DOHH2 (cell line): ENCODE measurements at regions not wholly inside any gene's neighbourhood (a gene's known extent, or its start where the extent isn't known, plus 50 kb on each side); places are given as distances from the start of the nearest gene placed in this dataset.

Experiments
- H3F3A ChIP-seq: fragments of 200-600 bp; sonication (generic), shearing (Covaris generic); 2 replicates; pipeline ENCODE4 v1.6.0; 2016; ENCODE audit warnings: antibody characterized with exemption, mild to moderate bottlenecking; ENCODE audit not compliant: control insufficient read depth, insufficient read depth
- H3K27ac ChIP-seq: fragments of 200-600 bp; sonication (generic); 2 replicates; pipeline ENCODE4 v1.5.1; 2014; ENCODE audit warnings: low read depth, mild to moderate bottlenecking, low read length, moderate library complexity
- H3K27me3 ChIP-seq: fragments of 200-600 bp; sonication (generic); 2 replicates; pipeline ENCODE4 v1.6.1; 2014; ENCODE audit warnings: mild to moderate bottlenecking, low read length, mixed read lengths; ENCODE audit not compliant: control insufficient read depth
- H3K36me3 ChIP-seq: fragments of 200-600 bp; sonication (generic); 2 replicates; pipeline ENCODE4 v1.6.1; 2014; ENCODE audit warnings: mild to moderate bottlenecking, low read length, moderate library complexity, mixed read lengths; ENCODE audit not compliant: control insufficient read depth
- H3K4me1 ChIP-seq: fragments of 200-600 bp; sonication (generic); 2 replicates; pipeline ENCODE4 v1.6.1; 2014; ENCODE audit warnings: mild to moderate bottlenecking, low read length, mixed read lengths; ENCODE audit not compliant: control insufficient read depth
- H3K4me2 ChIP-seq: fragments of 200-600 bp; sonication (generic); 2 replicates; pipeline ENCODE4 v1.6.0; 2014; ENCODE audit warnings: mild to moderate bottlenecking, low read length, moderate library complexity
- H3K4me3 ChIP-seq: fragments of 200-600 bp; sonication (generic); 2 replicates; pipeline ENCODE4 v1.5.1; 2014; ENCODE audit warnings: mild to moderate bottlenecking, low read length, mixed read lengths
- H3K79me2 ChIP-seq: fragments of 200-600 bp; sonication (generic); 2 replicates; pipeline ENCODE4 v1.6.1; 2014; ENCODE audit warnings: mild to moderate bottlenecking, low read length, mixed read lengths; ENCODE audit not compliant: control insufficient read depth
- H3K9me2 ChIP-seq: fragments of 200-600 bp; sonication (generic); replicated peaks from 2 replicates; pipeline ENCODE4 v1.6.1; 2014; ENCODE audit warnings: mild to moderate bottlenecking, low read length, mixed read lengths; ENCODE audit not compliant: control insufficient read depth
- H3K9me3 ChIP-seq: fragments of 200-600 bp; sonication (generic); 2 replicates; pipeline ENCODE4 v1.6.1; 2014; ENCODE audit warnings: antibody characterized with exemption, low read length, mixed read lengths; ENCODE audit not compliant: control insufficient read depth, insufficient read depth
- H4K20me1 ChIP-seq: fragments of 200-600 bp; sonication (generic); 2 replicates; pipeline ENCODE4 v1.6.0; 2014; ENCODE audit warnings: low read depth, mild to moderate bottlenecking, antibody characterized with exemption, low read length, moderate library complexity; ENCODE audit not compliant: control insufficient read depth, insufficient read depth
- EZH2phosphoT487 ChIP-seq: fragments of 200-600 bp; sonication (generic); IDR thresholded peaks from 2 replicates; pipeline ENCODE4 v1.6.1; 2017; ENCODE audit warnings: borderline replicate concordance, mild to moderate bottlenecking, antibody characterized with exemption, low read length, moderate library complexity, mixed read lengths
- TF ChIP-seq, protein P1 (sequence below): fragments of 200-600 bp; sonication (generic); IDR thresholded peaks from one replicate; pipeline ENCODE4 v1.5.1; 2014; ENCODE audit warnings: antibody characterized with exemption, mild to moderate bottlenecking, low read depth, low read length; ENCODE audit not compliant: poor library complexity, severe bottlenecking

DNA sequence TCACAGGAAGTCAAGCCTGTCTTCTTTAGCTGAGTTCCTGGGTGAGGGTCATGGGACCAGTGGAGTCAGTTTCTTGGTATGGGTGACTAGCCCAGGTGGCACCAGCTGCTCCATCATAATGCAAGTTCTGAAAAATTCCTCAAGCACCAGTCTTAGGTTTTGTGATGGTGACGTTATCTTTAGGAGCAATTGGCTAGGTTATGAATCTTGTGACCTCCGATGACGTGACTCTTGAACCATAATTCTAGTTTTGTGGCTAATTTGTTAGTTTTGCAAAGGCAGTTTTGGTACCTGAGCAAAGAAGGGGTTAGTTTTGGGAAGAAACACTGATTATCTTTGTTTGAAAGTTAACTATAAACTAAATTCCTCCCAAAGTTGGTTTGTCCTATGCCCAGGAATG is 608.4 kb downstream of the VGLL3 start:
- Histone ChIP-seq H3K27ac (no peak overlapping the region), H3K27me3 (no peaks in the 10 kb centered on the region), H3K4me2 (no peak overlapping the region), H3F3A (no peaks in the 10 kb centered on the region), H4K20me1 (no peaks in the 10 kb centered on the region), H3K79me2 (no peaks in the 10 kb centered on the region), H3K9me2 (no peaks in the 10 kb centered on the region), H3K4me1 (no peaks in the 10 kb centered on the region), H3K36me3 (no peaks in the 10 kb centered on the region), H3K4me3 (no peak overlapping the region), H3K9me3 (no peaks in the 10 kb centered on the region)
- TF ChIP-seq, protein P1, sequence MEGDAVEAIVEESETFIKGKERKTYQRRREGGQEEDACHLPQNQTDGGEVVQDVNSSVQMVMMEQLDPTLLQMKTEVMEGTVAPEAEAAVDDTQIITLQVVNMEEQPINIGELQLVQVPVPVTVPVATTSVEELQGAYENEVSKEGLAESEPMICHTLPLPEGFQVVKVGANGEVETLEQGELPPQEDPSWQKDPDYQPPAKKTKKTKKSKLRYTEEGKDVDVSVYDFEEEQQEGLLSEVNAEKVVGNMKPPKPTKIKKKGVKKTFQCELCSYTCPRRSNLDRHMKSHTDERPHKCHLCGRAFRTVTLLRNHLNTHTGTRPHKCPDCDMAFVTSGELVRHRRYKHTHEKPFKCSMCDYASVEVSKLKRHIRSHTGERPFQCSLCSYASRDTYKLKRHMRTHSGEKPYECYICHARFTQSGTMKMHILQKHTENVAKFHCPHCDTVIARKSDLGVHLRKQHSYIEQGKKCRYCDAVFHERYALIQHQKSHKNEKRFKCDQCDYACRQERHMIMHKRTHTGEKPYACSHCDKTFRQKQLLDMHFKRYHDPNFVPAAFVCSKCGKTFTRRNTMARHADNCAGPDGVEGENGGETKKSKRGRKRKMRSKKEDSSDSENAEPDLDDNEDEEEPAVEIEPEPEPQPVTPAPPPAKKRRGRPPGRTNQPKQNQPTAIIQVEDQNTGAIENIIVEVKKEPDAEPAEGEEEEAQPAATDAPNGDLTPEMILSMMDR, result no peak
- no peak for TF ChIP-seq EZH2phosphoT487

GRCh38 chr3:86381247-86381646 is 609.7 kb downstream of the VGLL3 start:
- TF ChIP-seq, protein P1, result no peak
- no peak for TF ChIP-seq EZH2phosphoT487
- no peaks in the 10 kb centered on the region for H3K9me2 ChIP-seq
- no peaks in the 10 kb centered on the region for H3K9me3 ChIP-seq
- no peaks in the 10 kb centered on the region for H3F3A ChIP-seq
- no peaks in the 10 kb centered on the region for H3K36me3 ChIP-seq
- H3K4me2 ChIP-seq, result no peak overlapping the region
- H4K20me1 ChIP-seq, result no peaks in the 10 kb centered on the region
- H3K4me1 ChIP-seq, result no peaks in the 10 kb centered on the region
- no peak overlapping the region for H3K4me3 ChIP-seq
- no peaks in the 10 kb centered on the region for H3K79me2 ChIP-seq
- no peaks in the 10 kb centered on the region for H3K27me3 ChIP-seq
- H3K27ac ChIP-seq, result no peak overlapping the region

DNA sequence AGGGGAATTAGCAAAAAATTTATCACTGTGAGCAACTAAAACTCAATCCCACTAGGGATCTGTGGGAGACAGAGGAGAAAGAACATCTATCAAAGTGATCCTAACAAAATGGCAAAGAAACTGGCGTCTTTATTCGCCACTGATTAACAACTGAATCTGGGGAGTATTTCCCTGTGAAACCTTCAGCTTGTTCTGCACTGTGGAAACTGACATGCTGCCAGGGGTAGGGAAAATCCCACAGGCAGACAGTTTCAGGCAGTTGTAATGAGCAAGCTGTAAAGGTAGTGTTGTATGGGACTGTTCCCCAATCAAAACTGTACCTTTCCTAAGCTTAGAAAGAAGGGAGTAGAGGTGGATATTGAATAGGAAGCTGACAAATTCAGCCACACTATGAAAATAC is 611.7 kb downstream of the VGLL3 start:
- no peak overlapping the region for H3K4me2 ChIP-seq
- H3K4me1 ChIP-seq, result no peaks in the 10 kb centered on the region
- H3K36me3 ChIP-seq, result no peaks in the 10 kb centered on the region

More for the DNA sequence above, 611.7 kb downstream of the VGLL3 start:
- H3F3A ChIP-seq, result no peaks in the 10 kb centered on the region
- no peak overlapping the region for H3K4me3 ChIP-seq
- no peak overlapping the region for H3K27ac ChIP-seq
- no peaks in the 10 kb centered on the region for H3K9me2 ChIP-seq
- H3K9me3 ChIP-seq, result no peaks in the 10 kb centered on the region
- H3K79me2 ChIP-seq, result no peaks in the 10 kb centered on the region
- no peaks in the 10 kb centered on the region for H3K27me3 ChIP-seq
- no peak for TF ChIP-seq EZH2phosphoT487
- TF ChIP-seq, protein P1, result no peak
- H4K20me1 ChIP-seq, result no peaks in the 10 kb centered on the region
